ENCODE measurements at regions not wholly inside any gene's neighbourhood (a gene's known extent, or its start where the extent isn't known, plus 50 kb on each side); places are given as distances from the start of the nearest gene placed in this dataset.

DNA sequence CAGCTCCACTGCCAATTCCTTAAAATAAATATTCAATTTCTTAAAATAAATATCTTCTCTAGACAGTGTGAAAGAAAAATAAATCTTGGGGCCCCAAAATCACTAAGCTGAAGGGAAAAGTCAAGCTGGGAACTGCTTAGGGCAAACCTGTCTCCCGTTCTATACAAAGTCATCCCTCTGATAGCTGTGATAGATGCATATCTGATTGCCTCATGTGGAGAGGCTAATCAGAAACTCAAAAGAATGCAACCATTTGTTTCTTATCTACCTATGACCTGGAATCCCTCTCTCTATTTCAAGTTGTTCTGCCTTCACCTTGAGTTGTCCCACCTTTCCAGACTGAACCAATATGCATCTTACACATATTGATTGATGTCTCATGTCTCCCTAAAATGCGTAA lies 889.8 kb downstream of the TRHDE start:
- TF ChIP-seq, protein P1, sequence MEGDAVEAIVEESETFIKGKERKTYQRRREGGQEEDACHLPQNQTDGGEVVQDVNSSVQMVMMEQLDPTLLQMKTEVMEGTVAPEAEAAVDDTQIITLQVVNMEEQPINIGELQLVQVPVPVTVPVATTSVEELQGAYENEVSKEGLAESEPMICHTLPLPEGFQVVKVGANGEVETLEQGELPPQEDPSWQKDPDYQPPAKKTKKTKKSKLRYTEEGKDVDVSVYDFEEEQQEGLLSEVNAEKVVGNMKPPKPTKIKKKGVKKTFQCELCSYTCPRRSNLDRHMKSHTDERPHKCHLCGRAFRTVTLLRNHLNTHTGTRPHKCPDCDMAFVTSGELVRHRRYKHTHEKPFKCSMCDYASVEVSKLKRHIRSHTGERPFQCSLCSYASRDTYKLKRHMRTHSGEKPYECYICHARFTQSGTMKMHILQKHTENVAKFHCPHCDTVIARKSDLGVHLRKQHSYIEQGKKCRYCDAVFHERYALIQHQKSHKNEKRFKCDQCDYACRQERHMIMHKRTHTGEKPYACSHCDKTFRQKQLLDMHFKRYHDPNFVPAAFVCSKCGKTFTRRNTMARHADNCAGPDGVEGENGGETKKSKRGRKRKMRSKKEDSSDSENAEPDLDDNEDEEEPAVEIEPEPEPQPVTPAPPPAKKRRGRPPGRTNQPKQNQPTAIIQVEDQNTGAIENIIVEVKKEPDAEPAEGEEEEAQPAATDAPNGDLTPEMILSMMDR (IDR thresholded peaks at IDR 0.05): no peak
- no peak for TF ChIP-seq EZH2 (IDR thresholded peaks at IDR 0.05; ENCODE audit: borderline replicate concordance, insufficient read depth, low read depth, low read length, poor library complexity, severe bottlenecking)

Measured in B cell (primary cell).